Breast epithelium (tissue), 4 donors: ENCODE measurements at regions not wholly inside any gene's neighbourhood (a gene's known extent, or its start where the extent isn't known, plus 50 kb on each side); places are given as distances from the start of the nearest gene placed in this dataset.
A peak's percentile ranks its signal among the peaks of the same experiment; 100 is the strongest.

ENCODE experiments used
- DNase-seq, 2 donors: peaks; one replicate each; pipeline ENCODE4 v3.0.0-alpha.2; 2019; ENCODE audit warnings: low spot score in 2 of 2
- H3K27ac ChIP-seq, 2 donors: fragments of 200-600 bp; sonication (generic) in 1 of 2; one replicate each; pipeline ENCODE4 v1.5.1; 2016 to 2019; ENCODE audit warnings: mild to moderate bottlenecking in 1 of 2
- H3K27me3 ChIP-seq, 2 donors: fragments of 200-600 bp; sonication (generic) in 1 of 2; one replicate each; pipeline versions ENCODE4 v1.5.1 to v1.6.0; 2017 to 2019; ENCODE audit warnings: control low read depth in 1 of 2, mild to moderate bottlenecking in 1 of 2
- H3K36me3 ChIP-seq: fragments of 200-600 bp; one replicate; pipeline ENCODE4 v1.5.1; 2019
- H3K4me1 ChIP-seq, 2 donors: fragments of 200-600 bp; sonication (generic); one replicate each; pipeline ENCODE4 v1.5.1; 2016 to 2019; ENCODE audit warnings: control low read depth in 1 of 2
- H3K4me3 ChIP-seq, 3 donors: fragments of 200-600 bp; sonication (generic); 1 replicate in 2 of 3; 2 replicates in 1 of 3; pipeline ENCODE4 v1.5.1; 2016 to 2019; ENCODE audit warnings: mild to moderate bottlenecking in 3 of 3, moderate library complexity in 2 of 3
- H3K9me3 ChIP-seq, 2 donors: fragments of 200-600 bp; sonication (generic) in 1 of 2; one replicate each; pipeline ENCODE4 v1.5.1; 2016 to 2019; ENCODE audit warnings: control low read depth in 1 of 2
- POLR2A ChIP-seq: fragments of 450-650 bp; IDR thresholded peaks from one replicate; pipeline ENCODE4 v1.6.1; 2016; ENCODE audit warnings: antibody characterized with exemption, mild to moderate bottlenecking, moderate library complexity
- POLR2AphosphoS5 ChIP-seq, 3 donors: sonication (generic); formaldehyde crosslinking; IDR thresholded peaks; one replicate each; pipeline ENCODE4 v1.6.1; 2017; ENCODE audit warnings: antibody characterized with exemption in 3 of 3
- intact Hi-C: fragments of 100-400 bp; cut with DNase I; formaldehyde crosslinking; loops from one replicate; pipeline ENCODE4 v1.15.1; 2023; ENCODE audit warnings: low total_unique reads
- TF ChIP-seq, protein P1 (sequence below), 3 donors: fragments of 450-650 bp; IDR thresholded peaks; one replicate each; pipeline ENCODE4 v1.5.1; 2016 to 2017; ENCODE audit warnings: antibody characterized with exemption in 3 of 3, mild to moderate bottlenecking in 3 of 3, moderate library complexity in 3 of 3

DNA sequence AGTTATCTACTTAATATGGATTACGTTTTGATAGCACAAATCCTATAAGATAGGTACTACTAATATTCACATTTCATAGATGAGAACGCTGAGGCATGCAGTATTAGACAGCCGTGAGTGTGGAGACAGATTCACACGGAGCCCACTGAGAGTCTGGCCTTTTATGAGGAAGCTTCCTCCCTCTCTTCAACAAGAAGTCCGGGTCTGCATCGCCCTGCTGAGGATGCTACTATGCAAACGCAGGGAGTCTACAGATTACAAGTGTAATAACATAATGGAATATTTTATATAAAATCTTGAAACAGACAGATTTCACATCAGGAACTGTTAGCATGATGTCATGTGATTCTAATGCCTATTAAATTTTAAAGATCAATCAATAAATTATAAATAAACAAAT is 255.9 kb upstream of the GLI3 start:
- Histone ChIP-seq H3K9me3 (no peaks in the 10 kb centered on the region), H3K36me3 (no peaks in the 10 kb centered on the region), H3K27me3 (no peaks in the 10 kb centered on the region), H3K4me1 (no peaks in the 10 kb centered on the region), H3K4me3 (peak overlapping the region; percentile 37 to 75 (median 48)), H3K27ac (peak overlapping the region; percentile 80 to 96)
- intact Hi-C loops: no loop called here
- TF ChIP-seq POLR2A (no peak), POLR2AphosphoS5 (IDR thresholded peaks at IDR 0.05) (no peak)
- TF ChIP-seq, protein P1, sequence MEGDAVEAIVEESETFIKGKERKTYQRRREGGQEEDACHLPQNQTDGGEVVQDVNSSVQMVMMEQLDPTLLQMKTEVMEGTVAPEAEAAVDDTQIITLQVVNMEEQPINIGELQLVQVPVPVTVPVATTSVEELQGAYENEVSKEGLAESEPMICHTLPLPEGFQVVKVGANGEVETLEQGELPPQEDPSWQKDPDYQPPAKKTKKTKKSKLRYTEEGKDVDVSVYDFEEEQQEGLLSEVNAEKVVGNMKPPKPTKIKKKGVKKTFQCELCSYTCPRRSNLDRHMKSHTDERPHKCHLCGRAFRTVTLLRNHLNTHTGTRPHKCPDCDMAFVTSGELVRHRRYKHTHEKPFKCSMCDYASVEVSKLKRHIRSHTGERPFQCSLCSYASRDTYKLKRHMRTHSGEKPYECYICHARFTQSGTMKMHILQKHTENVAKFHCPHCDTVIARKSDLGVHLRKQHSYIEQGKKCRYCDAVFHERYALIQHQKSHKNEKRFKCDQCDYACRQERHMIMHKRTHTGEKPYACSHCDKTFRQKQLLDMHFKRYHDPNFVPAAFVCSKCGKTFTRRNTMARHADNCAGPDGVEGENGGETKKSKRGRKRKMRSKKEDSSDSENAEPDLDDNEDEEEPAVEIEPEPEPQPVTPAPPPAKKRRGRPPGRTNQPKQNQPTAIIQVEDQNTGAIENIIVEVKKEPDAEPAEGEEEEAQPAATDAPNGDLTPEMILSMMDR (IDR thresholded peaks at IDR 0.05): no peak
- no peak for DNase-seq

DNA sequence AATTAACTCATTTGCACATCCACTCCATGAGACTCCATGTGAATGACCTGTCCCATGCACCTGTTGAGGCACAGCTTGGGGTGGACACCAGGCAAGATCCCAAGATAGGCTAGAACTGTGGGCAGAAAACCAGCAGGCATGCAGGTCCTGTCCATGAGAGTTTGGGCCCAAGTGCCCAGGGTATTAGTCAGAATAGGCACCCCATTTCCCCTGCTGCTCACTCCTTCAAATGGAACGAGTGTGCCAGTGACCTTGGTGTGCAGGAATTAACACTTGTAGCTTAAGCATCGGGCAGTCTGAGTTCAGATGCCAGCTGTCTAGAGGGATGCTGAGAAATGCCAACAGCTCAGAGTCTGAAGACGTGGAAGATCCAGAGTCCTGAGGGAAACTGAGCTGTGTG is 254.1 kb upstream of the GLI3 start:
- TF ChIP-seq POLR2A (no peak), POLR2AphosphoS5 (IDR thresholded peaks at IDR 0.05) (no peak)
- TF ChIP-seq, protein P1 (IDR thresholded peaks at IDR 0.05): no peak
- intact Hi-C loops: no loop called here
- DNase-seq: no peak
- H3K4me1 ChIP-seq: no peaks in the 10 kb centered on the region
- H3K9me3 ChIP-seq: no peaks in the 10 kb centered on the region
- no peak overlapping the region for H3K4me3 ChIP-seq
- H3K36me3 ChIP-seq: no peaks in the 10 kb centered on the region
- H3K27me3 ChIP-seq: no peaks in the 10 kb centered on the region
- no peak overlapping the region for H3K27ac ChIP-seq

- intact Hi-C loops: no loop called here
- no peak for DNase-seq
- no peaks in the 10 kb centered on the region for H3K36me3 ChIP-seq
- H3K9me3 ChIP-seq: no peaks in the 10 kb centered on the region
- TF ChIP-seq POLR2AphosphoS5 (IDR thresholded peaks at IDR 0.05): no peak
- no peak for TF ChIP-seq POLR2A
- TF ChIP-seq, protein P1 (IDR thresholded peaks at IDR 0.05): no peak
- no peaks in the 10 kb centered on the region for H3K4me1 ChIP-seq
- no peaks in the 10 kb centered on the region for H3K27me3 ChIP-seq
- no peak overlapping the region for H3K4me3 ChIP-seq
- no peak overlapping the region for H3K27ac ChIP-seq
Observed at GRCh38 chr7:42489299-42489698, 252.3 kb upstream of the GLI3 start.

DNA sequence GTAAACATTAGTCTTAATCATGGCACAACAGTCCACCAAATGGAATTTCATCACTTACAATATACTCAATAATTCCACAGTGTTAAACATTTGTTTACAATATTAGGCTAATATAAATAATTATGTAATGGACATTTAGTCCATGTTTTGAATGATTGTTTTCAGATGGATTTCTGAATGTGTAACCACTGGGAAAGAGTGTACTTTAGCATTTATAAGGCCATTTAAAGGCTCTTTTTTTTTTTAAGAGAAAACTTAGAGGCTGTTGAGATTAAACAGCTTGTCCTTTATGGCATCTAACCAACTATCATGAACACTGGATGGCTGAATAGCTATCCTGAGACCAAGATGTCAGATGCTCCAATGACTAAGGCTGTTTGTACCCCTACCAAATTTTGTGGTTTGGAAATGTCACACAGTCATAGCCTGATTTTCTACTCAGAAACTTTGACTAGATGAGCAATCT is 248.3 kb upstream of the GLI3 start:
- no peak for DNase-seq
- H3K36me3 ChIP-seq: no peaks in the 10 kb centered on the region
- intact Hi-C loops: no loop called here
- no peaks in the 10 kb centered on the region for H3K4me1 ChIP-seq
- H3K27ac ChIP-seq: no peak overlapping the region
- H3K9me3 ChIP-seq: no peaks in the 10 kb centered on the region
- H3K27me3 ChIP-seq: no peaks in the 10 kb centered on the region
- TF ChIP-seq, protein P1 (IDR thresholded peaks at IDR 0.05): no peak
- TF ChIP-seq POLR2A (no peak), POLR2AphosphoS5 (IDR thresholded peaks at IDR 0.05) (no peak)
- H3K4me3 ChIP-seq: no peak overlapping the region

DNA sequence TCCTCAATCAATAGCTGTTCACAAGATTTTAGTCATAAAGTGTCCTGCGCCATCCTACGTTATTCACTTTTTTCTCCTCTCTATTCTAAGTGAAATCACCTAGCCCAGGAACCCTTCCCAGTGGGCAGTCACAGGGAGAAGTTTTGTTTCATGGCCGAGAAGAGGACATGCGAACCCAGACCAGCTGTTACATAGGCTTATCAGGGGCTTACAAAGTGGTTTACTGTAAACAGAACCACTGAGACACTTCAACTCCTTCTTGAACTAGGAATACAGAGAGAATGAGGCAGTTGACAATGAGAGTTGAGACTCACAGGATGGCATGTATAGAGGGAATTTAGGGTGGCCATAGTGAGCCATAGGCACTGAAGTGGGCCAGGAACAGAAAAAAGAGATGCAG is 246.9 kb upstream of the GLI3 start:
- Histone ChIP-seq H3K4me1 (no peaks in the 10 kb centered on the region), H3K27me3 (no peaks in the 10 kb centered on the region), H3K4me3 (no peak overlapping the region), H3K9me3 (no peaks in the 10 kb centered on the region), H3K27ac (no peak overlapping the region), H3K36me3 (no peaks in the 10 kb centered on the region)
- intact Hi-C loops: no loop called here
- no peak for DNase-seq
- TF ChIP-seq POLR2A: no peak
